ENCODE measurements at regions not wholly inside any gene's neighbourhood (a gene's known extent, or its start where the extent isn't known, plus 50 kb on each side); places are given as distances from the start of the nearest gene placed in this dataset.

DNA sequence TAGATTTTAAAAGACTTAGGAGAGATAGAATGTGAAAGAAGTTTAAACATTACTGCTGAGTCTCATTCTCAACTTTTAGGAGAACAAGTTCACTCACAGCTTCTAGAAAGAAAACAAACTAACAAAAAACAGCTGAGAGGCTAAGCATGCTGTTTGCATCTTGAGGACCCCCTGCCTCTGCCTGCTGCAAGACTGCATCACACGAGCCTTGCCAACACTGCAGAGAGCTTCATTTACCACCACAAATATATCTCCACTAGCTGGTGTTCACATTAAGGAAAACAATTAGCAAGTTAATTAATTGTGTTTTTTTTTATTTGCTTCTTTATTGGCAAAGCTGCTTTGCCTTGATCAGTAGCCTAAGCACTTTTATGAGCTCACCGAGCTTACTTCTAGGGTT lies 336.6 kb upstream of the KIAA1217 start:
- TF ChIP-seq, protein P1, sequence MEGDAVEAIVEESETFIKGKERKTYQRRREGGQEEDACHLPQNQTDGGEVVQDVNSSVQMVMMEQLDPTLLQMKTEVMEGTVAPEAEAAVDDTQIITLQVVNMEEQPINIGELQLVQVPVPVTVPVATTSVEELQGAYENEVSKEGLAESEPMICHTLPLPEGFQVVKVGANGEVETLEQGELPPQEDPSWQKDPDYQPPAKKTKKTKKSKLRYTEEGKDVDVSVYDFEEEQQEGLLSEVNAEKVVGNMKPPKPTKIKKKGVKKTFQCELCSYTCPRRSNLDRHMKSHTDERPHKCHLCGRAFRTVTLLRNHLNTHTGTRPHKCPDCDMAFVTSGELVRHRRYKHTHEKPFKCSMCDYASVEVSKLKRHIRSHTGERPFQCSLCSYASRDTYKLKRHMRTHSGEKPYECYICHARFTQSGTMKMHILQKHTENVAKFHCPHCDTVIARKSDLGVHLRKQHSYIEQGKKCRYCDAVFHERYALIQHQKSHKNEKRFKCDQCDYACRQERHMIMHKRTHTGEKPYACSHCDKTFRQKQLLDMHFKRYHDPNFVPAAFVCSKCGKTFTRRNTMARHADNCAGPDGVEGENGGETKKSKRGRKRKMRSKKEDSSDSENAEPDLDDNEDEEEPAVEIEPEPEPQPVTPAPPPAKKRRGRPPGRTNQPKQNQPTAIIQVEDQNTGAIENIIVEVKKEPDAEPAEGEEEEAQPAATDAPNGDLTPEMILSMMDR (conservative IDR thresholded peaks at IDR 0.05) = no peak
- no peak for TF ChIP-seq ZFX (IDR thresholded peaks at IDR 0.05)

All from C4-2B (cell line).